ENCODE measurements at regions not wholly inside any gene's neighbourhood (a gene's known extent, or its start where the extent isn't known, plus 50 kb on each side); places are given as distances from the start of the nearest gene placed in this dataset.

DNA sequence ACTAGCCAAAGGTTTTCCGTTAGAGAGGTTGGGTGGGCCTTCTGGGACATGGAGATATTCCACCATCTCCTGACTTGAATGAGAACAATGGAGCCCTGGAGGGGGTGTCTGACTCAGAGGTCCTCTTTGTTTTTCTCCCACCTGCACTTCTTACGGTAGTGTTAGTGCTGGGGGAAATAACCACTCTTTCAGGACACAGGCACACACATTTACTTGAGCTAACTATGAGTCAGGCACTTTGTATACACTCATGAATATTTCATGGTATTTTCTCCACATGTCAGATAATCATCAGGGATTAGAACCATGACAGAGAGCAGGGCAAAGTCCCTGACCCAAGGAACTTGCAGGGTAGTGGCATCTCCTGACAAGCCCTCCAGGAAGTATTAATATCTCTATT is 439.1 kb downstream of the TSN start:
- TF ChIP-seq POLR2A (IDR thresholded peaks at IDR 0.05): no peak
- TF ChIP-seq, protein P1, sequence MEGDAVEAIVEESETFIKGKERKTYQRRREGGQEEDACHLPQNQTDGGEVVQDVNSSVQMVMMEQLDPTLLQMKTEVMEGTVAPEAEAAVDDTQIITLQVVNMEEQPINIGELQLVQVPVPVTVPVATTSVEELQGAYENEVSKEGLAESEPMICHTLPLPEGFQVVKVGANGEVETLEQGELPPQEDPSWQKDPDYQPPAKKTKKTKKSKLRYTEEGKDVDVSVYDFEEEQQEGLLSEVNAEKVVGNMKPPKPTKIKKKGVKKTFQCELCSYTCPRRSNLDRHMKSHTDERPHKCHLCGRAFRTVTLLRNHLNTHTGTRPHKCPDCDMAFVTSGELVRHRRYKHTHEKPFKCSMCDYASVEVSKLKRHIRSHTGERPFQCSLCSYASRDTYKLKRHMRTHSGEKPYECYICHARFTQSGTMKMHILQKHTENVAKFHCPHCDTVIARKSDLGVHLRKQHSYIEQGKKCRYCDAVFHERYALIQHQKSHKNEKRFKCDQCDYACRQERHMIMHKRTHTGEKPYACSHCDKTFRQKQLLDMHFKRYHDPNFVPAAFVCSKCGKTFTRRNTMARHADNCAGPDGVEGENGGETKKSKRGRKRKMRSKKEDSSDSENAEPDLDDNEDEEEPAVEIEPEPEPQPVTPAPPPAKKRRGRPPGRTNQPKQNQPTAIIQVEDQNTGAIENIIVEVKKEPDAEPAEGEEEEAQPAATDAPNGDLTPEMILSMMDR (IDR thresholded peaks at IDR 0.05): no peak

All from Peyer's patch (tissue), 4 donors.